PC-3 (cell line): ENCODE measurements at regions not wholly inside any gene's neighbourhood (a gene's known extent, or its start where the extent isn't known, plus 50 kb on each side); places are given as distances from the start of the nearest gene placed in this dataset.

Experiments
- CTCF ChIP-seq: fragments of 300-600 bp; sonication (generic); conservative IDR thresholded peaks from 2 replicates; pipeline ENCODE4 v1.5.1; 2017; ENCODE audit warnings: antibody characterized with exemption, low read depth, mild to moderate bottlenecking, low read length
- EZH2 ChIP-seq: fragments of 300-600 bp; sonication (generic); IDR thresholded peaks from one replicate; pipeline ENCODE4 v1.6.1; 2017; ENCODE audit warnings: antibody characterized with exemption, mild to moderate bottlenecking, low read length; ENCODE audit not compliant: unreplicated experiment
- EZH2phosphoT487 ChIP-seq: fragments of 300-600 bp; sonication (generic); IDR thresholded peaks from 2 replicates; pipeline ENCODE4 v1.6.1; 2018; ENCODE audit warnings: mild to moderate bottlenecking, antibody characterized with exemption, low read length, borderline replicate concordance

GRCh38 chr5:167217097-167217743 lies 1074.2 kb upstream of the WWC1 start:
- TF ChIP-seq CTCF (no peak), EZH2 (no peak), EZH2phosphoT487 (no peak)
